Adrenal gland (tissue), 9 donors: ENCODE measurements at regions not wholly inside any gene's neighbourhood (a gene's known extent, or its start where the extent isn't known, plus 50 kb on each side); places are given as distances from the start of the nearest gene placed in this dataset.

ENCODE experiments used
- DNase-seq, 7 donors: peaks; one replicate each; pipeline ENCODE4 v3.0.0-alpha.2; 2019 to 2020
- H3K27ac ChIP-seq, 5 donors: fragments of 200-600 bp; sonication (generic) in 4 of 5; 1 replicate in 3 of 5; 2 replicates in 2 of 5; pipeline versions ENCODE4 v1.5.1 to v1.8.0; 2016 to 2020; ENCODE audit warnings: mild to moderate bottlenecking in 1 of 5
- H3K27me3 ChIP-seq: fragments of 200-600 bp; 2 replicates; pipeline ENCODE4 v1.8.0; 2021
- H3K36me3 ChIP-seq, 2 donors: fragments of 200-600 bp; replicated peaks in 1 of 2; 1 replicate in 1 of 2; 2 replicates in 1 of 2; pipeline versions ENCODE4 v1.5.1 to v1.8.0; 2018 to 2022
- H3K4me1 ChIP-seq, 2 donors: fragments of 200-600 bp; replicated peaks in 1 of 2; 1 replicate in 1 of 2; 2 replicates in 1 of 2; pipeline versions ENCODE4 v1.5.1 to v1.8.0; 2018 to 2021
- H3K4me3 ChIP-seq, 4 donors: fragments of 200-600 bp; sonication (generic) in 3 of 4; one replicate each; pipeline ENCODE4 v1.5.1; 2016 to 2018
- H3K9me3 ChIP-seq, 3 donors: fragments of 200-600 bp; sonication (generic) in 1 of 3; replicated peaks in 1 of 3; 1 replicate in 2 of 3; 2 replicates in 1 of 3; pipeline versions ENCODE4 v1.5.1 to v1.8.0; 2016 to 2021
- POLR2A ChIP-seq, 2 donors: fragments of 450-650 bp; IDR thresholded peaks; one replicate each; pipeline ENCODE4 v1.6.1; 2017; ENCODE audit warnings: antibody characterized with exemption in 2 of 2, mild to moderate bottlenecking in 2 of 2, moderate library complexity in 1 of 2
- WGBS, 4 donors: extraction: QIAGEN DNeasy Blood & Tissue Kit in 2 of 4; methylation state at CpG; one replicate each; pipeline versions ENCODE4 v1.1.5 to v1.1.7; 2013 to 2017; 5-methylcytosine and 5-hydroxymethylcytosine counted together
- intact Hi-C, 2 donors: fragments of 100-400 bp; cut with DNase I; formaldehyde crosslinking; loops; one replicate each; pipeline versions ENCODE4 v1.14.1 to v1.15.0; 2022 to 2023
- TF ChIP-seq, protein P1 (sequence below), 6 experiments: fragments of 450-650 bp in 4 of 6; fragments of 200-600 bp in 2 of 6; sonication (generic) in 1 of 6; IDR thresholded peaks; 1 replicate in 5 of 6; 2 replicates in 1 of 6; pipeline versions ENCODE4 v1.5.1 to v1.8.0; 2016 to 2021; ENCODE audit warnings: antibody characterized with exemption in 6 of 6, mild to moderate bottlenecking in 2 of 6, moderate library complexity in 1 of 6
- donor health status: healthy with polysubstance abuse.
- donor health status: Bipolar disorder and iron deficiency.
- donor health status: DM: yes; HTN: yes; CAD: no.
- donor health status: DM: no; HTN: no; CAD: no.
- donor health status: DM: no; HTN: no; CAD: no.

DNA sequence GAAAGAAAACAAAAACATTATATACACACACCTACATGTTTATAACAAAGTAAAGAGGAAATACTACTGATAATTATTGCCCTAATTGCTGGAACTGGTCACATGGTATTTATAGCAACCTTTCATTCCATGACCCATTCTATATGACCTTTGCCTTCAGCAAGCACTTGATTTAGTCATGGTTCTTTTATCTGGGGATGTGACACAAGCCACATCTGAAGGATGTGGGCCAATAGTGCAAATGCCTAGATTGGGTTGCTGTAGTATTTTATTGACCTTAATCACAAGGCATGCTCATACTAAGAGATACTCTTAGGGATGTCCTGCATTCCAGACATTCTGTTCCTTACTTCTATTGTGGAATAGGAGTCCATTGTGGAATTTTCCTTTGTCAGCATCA is 723.5 kb upstream of the POM121L12 start:
- Histone ChIP-seq H3K27me3 (no peaks in the 10 kb centered on the region), H3K36me3 (no peaks in the 10 kb centered on the region), H3K9me3 (no peaks in the 10 kb centered on the region), H3K4me3 (no peak overlapping the region), H3K4me1 (no peaks in the 10 kb centered on the region), H3K27ac (no peak overlapping the region)
- intact Hi-C loops = no loop called here
- TF ChIP-seq POLR2A (IDR thresholded peaks at IDR 0.05) = no peak
- TF ChIP-seq, protein P1, sequence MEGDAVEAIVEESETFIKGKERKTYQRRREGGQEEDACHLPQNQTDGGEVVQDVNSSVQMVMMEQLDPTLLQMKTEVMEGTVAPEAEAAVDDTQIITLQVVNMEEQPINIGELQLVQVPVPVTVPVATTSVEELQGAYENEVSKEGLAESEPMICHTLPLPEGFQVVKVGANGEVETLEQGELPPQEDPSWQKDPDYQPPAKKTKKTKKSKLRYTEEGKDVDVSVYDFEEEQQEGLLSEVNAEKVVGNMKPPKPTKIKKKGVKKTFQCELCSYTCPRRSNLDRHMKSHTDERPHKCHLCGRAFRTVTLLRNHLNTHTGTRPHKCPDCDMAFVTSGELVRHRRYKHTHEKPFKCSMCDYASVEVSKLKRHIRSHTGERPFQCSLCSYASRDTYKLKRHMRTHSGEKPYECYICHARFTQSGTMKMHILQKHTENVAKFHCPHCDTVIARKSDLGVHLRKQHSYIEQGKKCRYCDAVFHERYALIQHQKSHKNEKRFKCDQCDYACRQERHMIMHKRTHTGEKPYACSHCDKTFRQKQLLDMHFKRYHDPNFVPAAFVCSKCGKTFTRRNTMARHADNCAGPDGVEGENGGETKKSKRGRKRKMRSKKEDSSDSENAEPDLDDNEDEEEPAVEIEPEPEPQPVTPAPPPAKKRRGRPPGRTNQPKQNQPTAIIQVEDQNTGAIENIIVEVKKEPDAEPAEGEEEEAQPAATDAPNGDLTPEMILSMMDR (IDR thresholded peaks at IDR 0.05) = no peak
- DNase-seq = no peak

GRCh38 chr7:52309631-52310030 is 725.8 kb upstream of the POM121L12 start:
- TF ChIP-seq, protein P1 (IDR thresholded peaks at IDR 0.05) = no peak
- TF ChIP-seq POLR2A (IDR thresholded peaks at IDR 0.05) = no peak
- no peak overlapping the region for H3K27ac ChIP-seq
- intact Hi-C loops = no loop called here
- H3K4me3 ChIP-seq = no peak overlapping the region
- no peaks in the 10 kb centered on the region for H3K9me3 ChIP-seq
- no peaks in the 10 kb centered on the region for H3K4me1 ChIP-seq
- no peak for DNase-seq
- H3K27me3 ChIP-seq = no peaks in the 10 kb centered on the region
- H3K36me3 ChIP-seq = no peaks in the 10 kb centered on the region

- H3K4me3 ChIP-seq = no peak overlapping the region
- H3K9me3 ChIP-seq = no peaks in the 10 kb centered on the region
- H3K27ac ChIP-seq = no peak overlapping the region
- 88 to 95% (median 94%) methylated on average over 10 to 31 of the region's 31 CpGs for WGBS, 4 donors
- TF ChIP-seq, protein P1 (IDR thresholded peaks at IDR 0.05) = no peak
- TF ChIP-seq POLR2A (IDR thresholded peaks at IDR 0.05) = no peak
- H3K27me3 ChIP-seq = no peaks in the 10 kb centered on the region
- intact Hi-C loops = no loop called here
- no peaks in the 10 kb centered on the region for H3K4me1 ChIP-seq
- H3K36me3 ChIP-seq = no peaks in the 10 kb centered on the region
- no peak for DNase-seq
Observed at GRCh38 chr7:52302765-52303520, 732.5 kb upstream of the POM121L12 start.

- TF ChIP-seq, protein P1 (IDR thresholded peaks at IDR 0.05) = no peak
- TF ChIP-seq POLR2A (IDR thresholded peaks at IDR 0.05) = no peak
- no peaks in the 10 kb centered on the region for H3K27me3 ChIP-seq
Observed at GRCh38 chr7:52297128-52297527, 738.3 kb upstream of the POM121L12 start.

More at GRCh38 chr7:52297128-52297527, 738.3 kb upstream of the POM121L12 start:
- H3K4me1 ChIP-seq = no peaks in the 10 kb centered on the region
- H3K36me3 ChIP-seq = no peaks in the 10 kb centered on the region
- no peaks in the 10 kb centered on the region for H3K9me3 ChIP-seq
- no peak overlapping the region for H3K27ac ChIP-seq
- 78 to 89% (median 80%) methylated on average over 5 of the region's 5 CpGs for WGBS, 4 donors
- DNase-seq = no peak
- intact Hi-C loops = no loop called here
- H3K4me3 ChIP-seq = no peak overlapping the region
